ENCODE measurements at regions not wholly inside any gene's neighbourhood (a gene's known extent, or its start where the extent isn't known, plus 50 kb on each side); places are given as distances from the start of the nearest gene placed in this dataset.
"Not testable (repeated sequence)": the region's sequence is repeated elsewhere in the genome, so short reads cannot be mapped to it uniquely, and the experiment has no call there.

GRCh38 chr15:31221936-31222515 lies 104.6 kb upstream of the KLF13 start:
- H3K27ac ChIP-seq = no peak overlapping the region
- TF ChIP-seq CTCF (conservative IDR thresholded peaks at IDR 0.05) (no peak), ZFX (IDR thresholded peaks at IDR 0.05) (no peak)

GRCh38 chr15:31222773-31223341 lies 103.8 kb upstream of the KLF13 start:
- H3K27ac ChIP-seq = no peak overlapping the region
- TF ChIP-seq CTCF (conservative IDR thresholded peaks at IDR 0.05) (no peak), ZFX (IDR thresholded peaks at IDR 0.05) (no peak)

GRCh38 chr15:31223478-31224350 lies 102.9 kb upstream of the KLF13 start:
- H3K27ac ChIP-seq = no peak overlapping the region
- no peak for TF ChIP-seq CTCF (conservative IDR thresholded peaks at IDR 0.05)
- TF ChIP-seq ZFX (IDR thresholded peaks at IDR 0.05) = no peak

GRCh38 chr15:31224661-31225060 lies 102.0 kb upstream of the KLF13 start:
- not testable (repeated sequence) for H3K27ac ChIP-seq

- TF ChIP-seq CTCF (conservative IDR thresholded peaks at IDR 0.05) = no peak
- TF ChIP-seq ZFX (IDR thresholded peaks at IDR 0.05) = no peak
- H3K27ac ChIP-seq = no peak overlapping the region
Observed at GRCh38 chr15:31225356-31225955, 101.2 kb upstream of the KLF13 start.

- TF ChIP-seq CTCF (conservative IDR thresholded peaks at IDR 0.05) = no peak
- no peak for TF ChIP-seq ZFX (IDR thresholded peaks at IDR 0.05)
- H3K27ac ChIP-seq = no peak overlapping the region
Observed at GRCh38 chr15:31226021-31226420, 100.6 kb upstream of the KLF13 start.

- TF ChIP-seq CTCF (conservative IDR thresholded peaks at IDR 0.05) (no peak), ZFX (IDR thresholded peaks at IDR 0.05) (no peak)
- no peak overlapping the region for H3K27ac ChIP-seq
Observed at GRCh38 chr15:31227235-31227634, 99.4 kb upstream of the KLF13 start.

Measured in C4-2B (cell line).